HFFc6 (cell line): ENCODE measurements at regions not wholly inside any gene's neighbourhood (a gene's known extent, or its start where the extent isn't known, plus 50 kb on each side); places are given as distances from the start of the nearest gene placed in this dataset.
A peak's percentile ranks its signal among the peaks of the same experiment; 100 is the strongest.

Experiments used
- DNase-seq: peaks from one replicate; pipeline ENCODE4 v3.0.0-alpha.2; 2018
- H3K27ac Mint-ChIP-seq: 2 replicates; pipeline ENCODE4 v1.8.0; 2020; ENCODE audit warnings: mild to moderate bottlenecking, mixed read lengths
- H3K27me3 Mint-ChIP-seq: 2 replicates; pipeline ENCODE4 v1.8.0; 2021; ENCODE audit warnings: mild to moderate bottlenecking, moderate library complexity, mixed read lengths; ENCODE audit not compliant: insufficient read depth
- H3K36me3 Mint-ChIP-seq: 2 replicates; pipeline ENCODE4 v1.8.0; 2021; ENCODE audit warnings: low read depth, mixed read lengths
- H3K4me1 Mint-ChIP-seq: 2 replicates; pipeline ENCODE4 v1.8.0; 2020; ENCODE audit warnings: low read depth, mixed read lengths
- H3K4me3 Mint-ChIP-seq: 2 replicates; pipeline ENCODE4 v1.8.0; 2020; ENCODE audit warnings: mild to moderate bottlenecking, moderate library complexity, mixed read lengths
- H3K9me3 Mint-ChIP-seq: 2 replicates; pipeline ENCODE4 v1.8.0; 2020; ENCODE audit warnings: mild to moderate bottlenecking, mixed read lengths
- CTCF ChIP-seq: fragments of 200-600 bp; sonication (generic); IDR thresholded peaks from 2 replicates; pipeline ENCODE4 v1.5.0; 2021; ENCODE audit warnings: antibody characterized with exemption, mild to moderate bottlenecking

- Mint-ChIP-seq H3K4me1 (no peaks in the 10 kb centered on the region), H3K27ac (no peak overlapping the region), H3K9me3 (peaks cover 4% of the 10 kb centered on the region; the same call in 1 of the 2 replicates), H3K27me3 (no peaks in the 10 kb centered on the region; the same call in 1 of the 2 replicates), H3K4me3 (no peak overlapping the region), H3K36me3 (no peaks in the 10 kb centered on the region)
- TF ChIP-seq CTCF = no peak
- no peak for DNase-seq
These were observed 1730.7 kb upstream of the FLRT2 start for GRCh38 chr14:83799233-83799632.

GRCh38 chr14:83814896-83815295 lies 1715.0 kb upstream of the FLRT2 start:
- no peaks in the 10 kb centered on the region for H3K36me3 Mint-ChIP-seq
- no peaks in the 10 kb centered on the region for H3K4me1 Mint-ChIP-seq
- TF ChIP-seq CTCF = no peak
- H3K27ac Mint-ChIP-seq = no peak overlapping the region
- DNase-seq = no peak
- no peak overlapping the region for H3K4me3 Mint-ChIP-seq
- H3K9me3 Mint-ChIP-seq = peaks cover 13% of the 10 kb centered on the region; the same call in 1 of the 2 replicates
- H3K27me3 Mint-ChIP-seq = no peaks in the 10 kb centered on the region; the same call in 1 of the 2 replicates

GRCh38 chr14:83816761-83817160 lies 1713.2 kb upstream of the FLRT2 start:
- H3K27ac Mint-ChIP-seq = no peak overlapping the region
- H3K27me3 Mint-ChIP-seq = no peaks in the 10 kb centered on the region
- no peaks in the 10 kb centered on the region for H3K4me1 Mint-ChIP-seq
- no peak overlapping the region for H3K4me3 Mint-ChIP-seq
- H3K36me3 Mint-ChIP-seq = no peaks in the 10 kb centered on the region
- no peak for DNase-seq
- 0 out of 2 replicates have a peak, but pooled peaks cover 8% of the 10 kb centered on the region for H3K9me3 Mint-ChIP-seq
- TF ChIP-seq CTCF = no peak

GRCh38 chr14:83825843-83826242 lies 1704.1 kb upstream of the FLRT2 start:
- Mint-ChIP-seq H3K27ac (no peak overlapping the region), H3K4me3 (no peak overlapping the region), H3K36me3 (peaks cover 4% of the 10 kb centered on the region; the same call in 1 of the 2 replicates), H3K27me3 (no peaks in the 10 kb centered on the region), H3K4me1 (peaks cover 10% of the 10 kb centered on the region; the same call in 1 of the 2 replicates), H3K9me3 (peaks cover 9% of the 10 kb centered on the region)
- TF ChIP-seq CTCF = no peak
- DNase-seq = no peak

DNA sequence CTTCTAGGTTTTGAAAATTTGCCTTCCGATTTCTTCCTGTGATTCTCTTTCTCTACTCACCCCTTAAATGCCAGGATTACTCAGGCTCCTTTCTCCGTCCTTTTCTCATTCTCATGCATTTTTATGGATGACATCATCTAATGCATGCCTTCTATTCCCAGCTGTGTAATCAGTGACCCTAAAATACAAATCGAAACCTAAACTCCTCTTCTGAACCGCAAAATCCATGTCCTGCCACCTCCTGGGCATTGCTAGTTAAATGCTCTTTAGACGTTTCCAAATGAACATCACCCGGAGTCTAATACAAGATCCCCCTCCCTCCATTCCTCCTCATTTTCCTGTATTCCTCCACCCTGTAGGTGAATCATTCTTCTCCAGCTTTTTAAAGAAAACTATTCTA lies 1703.1 kb upstream of the FLRT2 start:
- H3K4me1 Mint-ChIP-seq = peaks cover 10% of the 10 kb centered on the region; the same call in 1 of the 2 replicates
- peaks cover 4% of the 10 kb centered on the region; the same call in 1 of the 2 replicates for H3K36me3 Mint-ChIP-seq
- no peak for TF ChIP-seq CTCF
- H3K9me3 Mint-ChIP-seq = peaks cover 9% of the 10 kb centered on the region
- H3K27me3 Mint-ChIP-seq = no peaks in the 10 kb centered on the region
- peak; percentile 11 for DNase-seq
- no peak overlapping the region; the same call in 1 of the 2 replicates for H3K27ac Mint-ChIP-seq
- H3K4me3 Mint-ChIP-seq = peak overlapping the region; percentile 47; the same call in 1 of the 2 replicates

DNA sequence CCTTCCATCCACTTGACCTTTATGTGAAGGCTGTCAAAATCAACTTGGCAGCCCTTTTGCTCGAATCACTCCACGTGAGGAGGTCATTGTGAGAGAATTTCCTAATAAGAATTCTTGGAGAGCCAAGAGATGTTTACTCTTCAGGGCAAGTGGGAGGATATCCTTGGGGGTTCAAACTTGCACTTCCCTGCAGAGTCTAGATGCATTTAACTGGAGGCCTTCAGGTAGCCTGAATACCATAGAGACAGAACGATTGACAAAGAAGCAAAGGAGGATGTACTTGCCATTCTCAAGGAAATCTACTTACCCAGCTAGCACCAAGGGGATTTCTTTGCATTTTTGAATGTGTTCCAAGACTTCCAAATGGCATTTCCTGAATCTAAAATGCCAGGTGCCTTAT lies 1702.6 kb upstream of the FLRT2 start:
- Mint-ChIP-seq H3K4me1 (peaks cover 10% of the 10 kb centered on the region; the same call in 1 of the 2 replicates), H3K4me3 (no peak overlapping the region), H3K27me3 (no peaks in the 10 kb centered on the region), H3K36me3 (peaks cover 4% of the 10 kb centered on the region; the same call in 1 of the 2 replicates), H3K27ac (no peak overlapping the region), H3K9me3 (peaks cover 9% of the 10 kb centered on the region)
- DNase-seq = no peak
- TF ChIP-seq CTCF = no peak
